ENCODE measurements at regions not wholly inside any gene's neighbourhood (a gene's known extent, or its start where the extent isn't known, plus 50 kb on each side); places are given as distances from the start of the nearest gene placed in this dataset.
A peak's percentile ranks its signal among the peaks of the same experiment; 100 is the strongest.
"Not testable (repeated sequence)": the region's sequence is repeated elsewhere in the genome, so short reads cannot be mapped to it uniquely, and the experiment has no call there.

DNA sequence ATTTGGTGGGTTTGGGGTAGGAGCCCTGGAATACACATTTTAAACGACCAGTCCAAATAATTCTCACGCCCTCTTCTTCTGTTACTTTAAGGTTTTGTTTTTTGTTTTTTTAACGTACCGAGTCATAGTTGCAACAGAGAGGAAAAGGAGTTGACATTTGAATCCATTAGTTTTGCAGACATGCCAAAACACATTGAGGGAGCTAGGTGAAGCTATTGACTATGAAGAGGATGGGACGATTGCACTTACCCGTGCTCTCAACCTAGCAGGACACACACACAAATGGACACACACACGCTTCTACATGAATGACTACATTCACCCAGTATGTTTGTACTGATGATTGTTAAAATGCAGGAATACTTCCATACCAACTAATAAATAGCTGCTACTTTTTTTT, 54.3 kb upstream of the CIT start:
- DNase-seq (ENCODE audit: low read depth) = no peak

DNA sequence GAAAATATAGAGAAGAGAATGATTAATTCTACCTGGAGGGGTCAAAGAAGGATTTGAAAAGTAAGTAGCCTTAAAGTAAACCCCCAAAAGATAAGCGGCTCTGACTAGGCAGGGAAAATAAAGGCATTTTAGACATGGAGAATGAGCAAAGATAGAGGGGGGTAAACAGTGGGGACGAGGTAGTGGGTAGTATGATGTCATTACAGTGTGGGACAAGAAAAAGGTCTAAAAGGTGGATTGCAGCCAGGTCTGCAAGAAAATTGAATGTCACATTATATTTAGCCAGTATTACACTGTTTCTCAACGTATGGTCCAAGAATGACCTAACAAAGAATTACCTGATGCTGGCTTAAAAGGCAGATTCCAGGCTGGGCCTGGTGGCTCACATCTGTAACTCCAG, 55.8 kb upstream of the CIT start:
- no peak for DNase-seq (ENCODE audit: low read depth)

DNA sequence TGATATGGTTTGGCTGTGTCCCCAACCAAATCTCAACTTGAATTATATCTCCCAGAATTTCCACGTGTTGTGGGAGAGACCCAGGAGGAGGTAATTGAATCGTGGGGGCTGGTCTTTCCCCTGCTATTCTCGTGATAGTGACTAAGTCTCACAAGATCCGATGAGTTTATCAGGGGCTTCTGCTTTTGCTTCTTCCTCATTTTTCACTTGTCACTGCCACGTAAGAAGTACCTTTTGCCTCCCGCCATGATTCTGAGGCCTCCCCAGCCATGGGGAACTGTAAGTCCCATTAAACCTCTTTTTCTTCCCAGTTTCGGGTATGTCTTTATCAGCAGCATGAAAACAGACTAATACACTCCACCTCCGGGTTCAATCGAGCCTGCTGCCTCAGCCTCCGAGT, 54.3 kb upstream of the BICDL1 start:
- not testable (repeated sequence) for DNase-seq (ENCODE audit: low read depth)

DNA sequence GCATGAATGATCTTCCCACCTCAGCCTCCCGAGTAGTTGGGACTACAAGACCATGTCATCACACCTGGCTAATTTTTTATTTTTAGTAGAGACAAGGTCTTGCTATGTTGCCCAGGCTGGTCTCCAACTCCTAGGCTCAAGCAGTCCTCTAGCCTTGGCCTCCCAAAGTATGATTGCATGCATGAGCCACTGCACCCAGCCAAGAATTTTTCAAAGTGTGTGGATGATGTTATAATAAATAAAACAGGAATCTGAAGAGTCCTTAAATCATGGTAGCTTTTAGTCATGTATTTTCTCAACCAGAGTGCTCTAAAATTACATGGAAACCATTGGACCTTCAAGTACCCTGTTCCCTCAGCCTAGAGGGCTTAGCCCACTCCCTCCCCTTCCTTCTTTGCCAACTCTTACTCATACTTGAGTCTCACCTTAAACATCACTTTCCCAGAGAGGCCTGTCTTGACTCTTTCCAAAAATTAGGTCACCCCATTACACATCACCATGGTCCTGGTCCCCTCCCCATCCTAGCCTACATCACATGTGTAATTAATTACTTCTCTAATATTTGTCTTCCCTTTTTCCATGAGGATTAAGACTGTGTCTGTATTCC, 52.2 kb upstream of the BICDL1 start:
- no peak for DNase-seq (ENCODE audit: low read depth)

DNA sequence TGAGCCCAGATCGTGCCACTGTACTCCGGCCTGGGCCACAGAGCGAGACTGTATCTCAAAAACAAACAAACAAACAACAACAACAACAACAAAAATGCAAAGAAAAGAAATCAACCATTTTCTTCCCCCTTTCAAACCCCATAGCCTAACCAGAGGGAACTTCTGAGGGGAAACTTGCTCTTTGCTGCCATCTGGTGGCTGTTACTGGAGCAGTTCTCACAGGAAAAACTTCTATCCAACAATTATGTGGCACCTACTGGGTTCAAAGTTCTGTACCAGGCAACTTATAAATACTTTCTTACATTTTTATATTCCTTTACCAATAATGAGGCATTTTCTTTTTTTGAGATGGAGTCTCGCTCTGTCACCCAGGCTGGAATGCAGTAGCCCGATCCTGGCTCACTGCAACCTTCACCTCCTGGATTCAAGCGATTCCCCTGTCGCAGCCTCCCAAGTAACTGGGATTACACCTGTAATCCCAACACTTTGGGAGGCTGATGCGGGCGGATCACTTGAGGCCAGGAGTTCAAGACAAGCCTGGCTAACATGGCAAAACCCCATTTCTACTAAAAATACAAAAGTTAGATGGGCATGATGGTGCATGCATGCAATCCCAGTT, 50.9 kb upstream of the BICDL1 start:
- peak; percentile 29 for DNase-seq (ENCODE audit: low read depth)

Data from forelimb muscle (tissue), 1 donor.